Choroid plexus epithelial cell (primary cell): ENCODE measurements at regions not wholly inside any gene's neighbourhood (a gene's known extent, or its start where the extent isn't known, plus 50 kb on each side); places are given as distances from the start of the nearest gene placed in this dataset.
"Not testable (repeated sequence)": the region's sequence is repeated elsewhere in the genome, so short reads cannot be mapped to it uniquely, and the experiment has no call there.

Experiments used
- DNase-seq: peaks from one replicate; pipeline ENCODE4 v3.0.0-alpha.2; 2010; ENCODE audit warnings: low read depth
- H3K4me3 ChIP-seq: 2 replicates; pipeline ENCODE4 v1.5.1; 2011; ENCODE audit warnings: low read depth, mild to moderate bottlenecking, control low read depth, low read length, moderate library complexity
- CTCF ChIP-seq: conservative IDR thresholded peaks from 2 replicates; pipeline ENCODE4 v1.5.1; 2011; ENCODE audit warnings: low read depth, mild to moderate bottlenecking, control low read depth, inconsistent platforms, low read length, moderate library complexity

- no peak for TF ChIP-seq CTCF
- no peak for DNase-seq
- no peak overlapping the region for H3K4me3 ChIP-seq
These were observed 70.7 kb upstream of the GTF3A start for GRCh38 chr13:27353708-27354107.

- peak; percentile 40 for TF ChIP-seq CTCF
- peak; percentile 76 for DNase-seq
- H3K4me3 ChIP-seq: no peak overlapping the region
These were observed 70.0 kb upstream of the GTF3A start for GRCh38 chr13:27354379-27354778.

- DNase-seq: no peak
- H3K4me3 ChIP-seq: no peak overlapping the region
- no peak for TF ChIP-seq CTCF
These were observed 68.5 kb upstream of the GTF3A start for GRCh38 chr13:27355894-27356293.

- no peak for DNase-seq
- H3K4me3 ChIP-seq: no peak overlapping the region
- no peak for TF ChIP-seq CTCF
These were observed 66.0 kb upstream of the GTF3A start for GRCh38 chr13:27358420-27358819.

- DNase-seq: peak; percentile 85
These were observed 65.1 kb upstream of the GTF3A start for GRCh38 chr13:27359199-27359821.

GRCh38 chr13:27360562-27360961 lies 63.9 kb upstream of the GTF3A start:
- TF ChIP-seq CTCF: no peak
- no peak for DNase-seq
- H3K4me3 ChIP-seq: no peak overlapping the region

More at GRCh38 chr13:27359199-27359821, 65.1 kb upstream of the GTF3A start:
- peak; percentile 95 for TF ChIP-seq CTCF
- no peak overlapping the region for H3K4me3 ChIP-seq

- peak; percentile 81 for DNase-seq
- TF ChIP-seq CTCF: peak; percentile 95
- peak overlapping the region; percentile 51 for H3K4me3 ChIP-seq
These were observed 62.2 kb upstream of the GTF3A start for GRCh38 chr13:27362064-27362751.

- not testable (repeated sequence) for DNase-seq, H3K4me3 ChIP-seq
These were observed 60.8 kb upstream of the GTF3A start for GRCh38 chr13:27363637-27364036.
